H9 (cell line): ENCODE measurements at regions not wholly inside any gene's neighbourhood (a gene's known extent, or its start where the extent isn't known, plus 50 kb on each side); places are given as distances from the start of the nearest gene placed in this dataset.

Experiments
- DNase-seq: peaks from one replicate; pipeline ENCODE4 v3.0.0-alpha.2; 2017
- H2AFZ ChIP-seq: one replicate; pipeline ENCODE4 v1.6.1; 2013; ENCODE audit warnings: mild to moderate bottlenecking, low read length, control low read depth, moderate library complexity
- H2AK5ac ChIP-seq: 2 replicates; pipeline ENCODE4 v1.6.1; 2013; ENCODE audit warnings: low read length, control low read depth, mixed read lengths; ENCODE audit not compliant: insufficient read length
- H2BK120ac ChIP-seq: one replicate; pipeline ENCODE4 v1.6.1; 2013; ENCODE audit warnings: low read depth, mild to moderate bottlenecking, low read length, control low read depth, inconsistent platforms; ENCODE audit not compliant: poor library complexity, severe bottlenecking
- H2BK12ac ChIP-seq: 2 replicates; pipeline ENCODE4 v1.6.1; 2013; ENCODE audit warnings: low read length, control low read depth, mixed read lengths, low read depth; ENCODE audit not compliant: insufficient read length
- H2BK15ac ChIP-seq: 2 replicates; pipeline ENCODE4 v1.6.1; 2013; ENCODE audit warnings: low read depth, low read length, control low read depth
- H2BK20ac ChIP-seq: one replicate; pipeline ENCODE4 v1.6.1; 2013; ENCODE audit warnings: low read depth, mild to moderate bottlenecking, low read length, control low read depth, inconsistent platforms; ENCODE audit not compliant: poor library complexity, severe bottlenecking
- H2BK5ac ChIP-seq: 2 replicates; pipeline ENCODE4 v1.6.1; 2013; ENCODE audit warnings: low read length, control low read depth, mixed read lengths; ENCODE audit not compliant: insufficient read length
- H3K14ac ChIP-seq: 2 replicates; pipeline ENCODE4 v1.6.1; 2013; ENCODE audit warnings: low read length, control low read depth; ENCODE audit not compliant: insufficient read depth
- H3K18ac ChIP-seq: 2 replicates; pipeline ENCODE4 v1.6.1; 2013; ENCODE audit warnings: low read depth, mild to moderate bottlenecking, mixed read lengths, low read length, control low read depth; ENCODE audit not compliant: insufficient read length
- H3K23ac ChIP-seq: 2 replicates; pipeline ENCODE4 v1.6.1; 2013; ENCODE audit warnings: low read length, control low read depth, mixed read lengths, low read depth; ENCODE audit not compliant: insufficient read length
- H3K23me2 ChIP-seq: 2 replicates; pipeline ENCODE4 v1.6.1; 2013; ENCODE audit warnings: low read depth, mild to moderate bottlenecking, mixed read lengths, low read length, control low read depth; ENCODE audit not compliant: insufficient read length, poor library complexity, severe bottlenecking
- H3K27ac ChIP-seq: 2 replicates; pipeline ENCODE4 v1.5.1; 2013; ENCODE audit warnings: low read length, control low read depth, mixed read lengths, low read depth; ENCODE audit not compliant: insufficient read length
- H3K27me3 ChIP-seq: 2 replicates; pipeline ENCODE4 v1.6.1; 2013; ENCODE audit warnings: low read length, control low read depth, inconsistent platforms; ENCODE audit not compliant: insufficient read depth
- H3K4ac ChIP-seq: 2 replicates; pipeline ENCODE4 v1.6.1; 2013; ENCODE audit warnings: low read depth, mild to moderate bottlenecking, control low read depth, inconsistent platforms, low read length, moderate library complexity
- H3K4me1 ChIP-seq: 2 replicates; pipeline ENCODE4 v1.6.1; 2013; ENCODE audit warnings: low read length, control low read depth, inconsistent platforms; ENCODE audit not compliant: insufficient read depth
- H3K4me2 ChIP-seq: 2 replicates; pipeline ENCODE4 v1.6.1; 2013; ENCODE audit warnings: low read length, control low read depth, mixed read lengths; ENCODE audit not compliant: insufficient read length, insufficient read depth
- H3K56ac ChIP-seq: 2 replicates; pipeline ENCODE4 v1.6.1; 2013; ENCODE audit warnings: low read depth, mild to moderate bottlenecking, mixed read lengths, low read length, control low read depth; ENCODE audit not compliant: insufficient read length
- H3K79me1 ChIP-seq: 2 replicates; pipeline ENCODE4 v1.6.1; 2013; ENCODE audit warnings: low read depth, mild to moderate bottlenecking, moderate library complexity, low read length, control low read depth, inconsistent platforms; ENCODE audit not compliant: insufficient read depth, poor library complexity, severe bottlenecking
- H3K79me2 ChIP-seq: 2 replicates; pipeline ENCODE4 v1.6.1; 2013; ENCODE audit warnings: low read length, control low read depth, inconsistent platforms; ENCODE audit not compliant: insufficient read depth
- H3K9ac ChIP-seq: 2 replicates; pipeline ENCODE4 v1.6.1; 2013; ENCODE audit warnings: low read length, control low read depth, mixed read lengths; ENCODE audit not compliant: insufficient read length; ENCODE audit errors: extremely low read depth
- H3K9me3 ChIP-seq: one replicate; pipeline ENCODE4 v1.6.1; 2013; ENCODE audit warnings: low read depth, low read length, inconsistent platforms; ENCODE audit not compliant: control insufficient read depth
- H3T11ph ChIP-seq: one replicate; pipeline ENCODE4 v1.6.1; 2013; ENCODE audit warnings: mild to moderate bottlenecking, low read length, control low read depth, inconsistent platforms
- H4K20me1 ChIP-seq: one replicate; pipeline ENCODE4 v1.6.1; 2013; ENCODE audit not compliant: control insufficient read depth, insufficient read length, insufficient read depth
- H4K5ac ChIP-seq: 2 replicates; pipeline ENCODE4 v1.6.1; 2013; ENCODE audit warnings: low read depth, mild to moderate bottlenecking, mixed read lengths, low read length, control low read depth; ENCODE audit not compliant: insufficient read length
- H4K8ac ChIP-seq: replicated peaks from 2 replicates; pipeline ENCODE4 v1.6.1; 2013; ENCODE audit warnings: low read length, control low read depth, mixed read lengths, low read depth; ENCODE audit not compliant: insufficient read length
- H4K91ac ChIP-seq: 2 replicates; pipeline ENCODE4 v1.6.1; 2013; ENCODE audit warnings: low read depth, mild to moderate bottlenecking, moderate library complexity, mixed read lengths, low read length, control low read depth; ENCODE audit not compliant: insufficient read length
- H3K27ac Mint-ChIP-seq, 3 experiments: 2 replicates in 2 of 3; 3 replicates in 1 of 3; pipeline ENCODE4 v1.8.0; 2020 to 2021; ENCODE audit warnings: mixed read lengths in 3 of 3, mild to moderate bottlenecking in 1 of 3, moderate library complexity in 1 of 3
- H3K27me3 Mint-ChIP-seq: 2 replicates; pipeline ENCODE4 v1.8.0; 2021; ENCODE audit warnings: low read depth, mild to moderate bottlenecking, moderate library complexity, mixed read lengths
- H3K36me3 Mint-ChIP-seq, 3 experiments: 2 replicates in 2 of 3; 3 replicates in 1 of 3; pipeline ENCODE4 v1.8.0; 2020 to 2021; ENCODE audit warnings: low read depth in 3 of 3, mixed read lengths in 3 of 3; ENCODE audit not compliant: insufficient read depth in 1 of 3
- H3K4me1 Mint-ChIP-seq, 2 experiments: 2 replicates each; pipeline ENCODE4 v1.8.0; 2020; ENCODE audit warnings: mixed read lengths in 2 of 2
- H3K4me3 Mint-ChIP-seq, 2 experiments: 2 replicates in 1 of 2; 3 replicates in 1 of 2; pipeline ENCODE4 v1.8.0; 2020 to 2021; ENCODE audit warnings: mild to moderate bottlenecking in 2 of 2, mixed read lengths in 2 of 2, moderate library complexity in 1 of 2
- H3K9me3 Mint-ChIP-seq, 2 experiments: 2 replicates in 1 of 2; 3 replicates in 1 of 2; pipeline ENCODE4 v1.8.0; 2020; ENCODE audit warnings: mild to moderate bottlenecking in 2 of 2, mixed read lengths in 2 of 2, moderate library complexity in 1 of 2
- WGBS: extraction: QIAGEN DNeasy Blood & Tissue Kit; methylation state at CpG from one replicate; pipeline ENCODE4 v1.1.7; 2013; ENCODE audit warnings: missing lambda C conversion rate, low lambda C conversion rate, mixed read lengths; ENCODE audit not compliant: insufficient read length; ENCODE audit errors: extremely low coverage; 5-methylcytosine and 5-hydroxymethylcytosine counted together
- TF ChIP-seq, protein P1 (sequence below): fragments of 200-600 bp; sonication (generic); conservative IDR thresholded peaks from 3 replicates; pipeline ENCODE4 v1.8.0; 2021; ENCODE audit warnings: antibody characterized with exemption, mild to moderate bottlenecking

GRCh38 chr11:28582506-28582905 is 474.3 kb downstream of the METTL15 start:
- no peak overlapping the region for H3K4me3 Mint-ChIP-seq
- no peaks in the 10 kb centered on the region for H3K79me1 ChIP-seq
- no peak overlapping the region; a peak in 1 of 7 replicates for H3K27ac Mint-ChIP-seq
- H4K8ac ChIP-seq: no peak overlapping the region
- no peak overlapping the region for H4K5ac ChIP-seq
- H4K20me1 ChIP-seq: no peaks in the 10 kb centered on the region
- no peak overlapping the region for H2BK20ac ChIP-seq
- H3K27me3 ChIP-seq: no peaks in the 10 kb centered on the region; the same call in 1 of the 2 replicates
- no peak overlapping the region for H2AK5ac ChIP-seq
- no peaks in the 10 kb centered on the region for H3K4me1 ChIP-seq
- H2BK120ac ChIP-seq: no peak overlapping the region
- no peaks in the 10 kb centered on the region for H3K9me3 Mint-ChIP-seq
- no peak overlapping the region for H2BK12ac ChIP-seq
- no peak overlapping the region for H3K14ac ChIP-seq
- no peaks in the 10 kb centered on the region for H3K79me2 ChIP-seq
- no peak overlapping the region for H4K91ac ChIP-seq
- peaks cover 7 to 14% of the 10 kb centered on the region in 2 experiments for H3K4me1 Mint-ChIP-seq
- no peak overlapping the region for H3K4ac ChIP-seq
- H2AFZ ChIP-seq: no peak overlapping the region
- no peak overlapping the region for H3T11ph ChIP-seq
- no peak overlapping the region for H2BK15ac ChIP-seq
- H3K27ac ChIP-seq: no peak overlapping the region
- no peaks in the 10 kb centered on the region for H3K9me3 ChIP-seq
- WGBS: no CpG with 5 or more reads among the region's 2 CpGs
- H3K9ac ChIP-seq: no peak overlapping the region
- DNase-seq: no peak
- H3K4me2 ChIP-seq: no peak overlapping the region
- H2BK5ac ChIP-seq: no peak overlapping the region
- no peak overlapping the region for H3K18ac ChIP-seq
- TF ChIP-seq, protein P1, sequence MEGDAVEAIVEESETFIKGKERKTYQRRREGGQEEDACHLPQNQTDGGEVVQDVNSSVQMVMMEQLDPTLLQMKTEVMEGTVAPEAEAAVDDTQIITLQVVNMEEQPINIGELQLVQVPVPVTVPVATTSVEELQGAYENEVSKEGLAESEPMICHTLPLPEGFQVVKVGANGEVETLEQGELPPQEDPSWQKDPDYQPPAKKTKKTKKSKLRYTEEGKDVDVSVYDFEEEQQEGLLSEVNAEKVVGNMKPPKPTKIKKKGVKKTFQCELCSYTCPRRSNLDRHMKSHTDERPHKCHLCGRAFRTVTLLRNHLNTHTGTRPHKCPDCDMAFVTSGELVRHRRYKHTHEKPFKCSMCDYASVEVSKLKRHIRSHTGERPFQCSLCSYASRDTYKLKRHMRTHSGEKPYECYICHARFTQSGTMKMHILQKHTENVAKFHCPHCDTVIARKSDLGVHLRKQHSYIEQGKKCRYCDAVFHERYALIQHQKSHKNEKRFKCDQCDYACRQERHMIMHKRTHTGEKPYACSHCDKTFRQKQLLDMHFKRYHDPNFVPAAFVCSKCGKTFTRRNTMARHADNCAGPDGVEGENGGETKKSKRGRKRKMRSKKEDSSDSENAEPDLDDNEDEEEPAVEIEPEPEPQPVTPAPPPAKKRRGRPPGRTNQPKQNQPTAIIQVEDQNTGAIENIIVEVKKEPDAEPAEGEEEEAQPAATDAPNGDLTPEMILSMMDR: no peak
- H3K23me2 ChIP-seq: no peaks in the 10 kb centered on the region
- H3K23ac ChIP-seq: no peak overlapping the region
- H3K27me3 Mint-ChIP-seq: no peaks in the 10 kb centered on the region
- no peak overlapping the region for H3K56ac ChIP-seq
- no peaks in the 10 kb centered on the region for H3K36me3 Mint-ChIP-seq
